Activated naive CD8-positive, alpha-beta T cell treated with anti-CD3 and anti-CD28 coated beads, Interleukin-2, amount 10 ng/mL, durations not matched to agents 7 days and 5 days (primary cell): ENCODE measurements at regions not wholly inside any gene's neighbourhood (a gene's known extent, or its start where the extent isn't known, plus 50 kb on each side); places are given as distances from the start of the nearest gene placed in this dataset.
"Not testable (repeated sequence)": the region's sequence is repeated elsewhere in the genome, so short reads cannot be mapped to it uniquely, and the experiment has no call there.

Source experiments
- ATAC-seq: fragments of 150-1000 bp; cut with Tn5 transposase; one replicate; pipeline ENCODE4 v1.10.0; 2021; ENCODE audit warnings: low read depth, moderate library complexity
- POLR2A ChIA-PET: fragments of 350-600 bp; sonication (Branson Sonifier 250); formaldehyde crosslinking; loops from one replicate; lab custom pipeline; 2021; ENCODE audit warnings: antibody characterized with exemption; lab: Charles Lee
- DNase-seq: peaks from one replicate; pipeline ENCODE4 v3.0.0; 2021
- H3K27ac Mint-ChIP-seq: one replicate; pipeline ENCODE4 v1.8.0; 2022; ENCODE audit warnings: mild to moderate bottlenecking, mixed read lengths
- H3K27me3 Mint-ChIP-seq: one replicate; pipeline ENCODE4 v1.8.0; 2022; ENCODE audit warnings: mild to moderate bottlenecking, moderate library complexity, mixed read lengths
- H3K36me3 Mint-ChIP-seq: one replicate; pipeline ENCODE4 v1.8.0; 2021; ENCODE audit warnings: mild to moderate bottlenecking, mixed read lengths
- H3K4me1 Mint-ChIP-seq: one replicate; pipeline ENCODE4 v1.8.0; 2021; ENCODE audit warnings: mixed read lengths
- H3K4me3 Mint-ChIP-seq: one replicate; pipeline ENCODE4 v1.8.0; 2022; ENCODE audit warnings: mild to moderate bottlenecking, moderate library complexity, mixed read lengths
- H3K9me3 Mint-ChIP-seq: one replicate; pipeline ENCODE4 v1.8.0; 2021; ENCODE audit warnings: mixed read lengths

DNA sequence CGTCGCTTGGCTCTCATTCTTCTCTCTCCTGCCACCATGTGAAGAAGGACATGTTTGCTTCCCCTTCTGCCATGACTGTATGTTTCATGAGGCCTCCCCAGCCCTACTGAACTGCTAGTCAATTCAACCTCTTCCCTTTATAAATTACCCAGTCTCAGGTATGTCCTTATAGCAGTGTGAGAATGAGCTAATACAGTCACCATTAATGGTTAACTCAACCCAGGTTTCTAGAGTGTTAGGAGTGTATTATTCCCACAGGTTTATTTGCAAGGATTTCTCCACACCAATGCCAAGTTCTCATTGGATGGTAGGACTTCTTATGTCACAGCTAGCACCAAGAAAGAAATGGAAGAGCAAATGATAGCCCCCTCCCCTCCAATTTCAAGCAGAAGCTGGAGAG lies 71.9 kb downstream of the DYNAP start:
- POLR2A ChIA-PET: no interaction called here
- no peak for ATAC-seq
- H3K4me1 Mint-ChIP-seq: no peaks in the 10 kb centered on the region
- H3K36me3 Mint-ChIP-seq: no peaks in the 10 kb centered on the region
- peaks cover 5% of the 10 kb centered on the region for H3K27me3 Mint-ChIP-seq
- H3K4me3 Mint-ChIP-seq: no peak overlapping the region
- no peak overlapping the region for H3K27ac Mint-ChIP-seq
- peaks cover 2% of the 10 kb centered on the region for H3K9me3 Mint-ChIP-seq
- no peak for DNase-seq

GRCh38 chr18:54669701-54670100 lies 78.7 kb downstream of the DYNAP start:
- H3K4me1 Mint-ChIP-seq, DNase-seq, H3K27ac Mint-ChIP-seq, H3K4me3 Mint-ChIP-seq, H3K36me3 Mint-ChIP-seq, ATAC-seq, H3K27me3 Mint-ChIP-seq, H3K9me3 Mint-ChIP-seq, POLR2A ChIA-PET: not testable (repeated sequence)

GRCh38 chr18:54671291-54671881 lies 80.3 kb downstream of the DYNAP start:
- H3K36me3 Mint-ChIP-seq: no peaks in the 10 kb centered on the region
- ATAC-seq: no peak
- DNase-seq: no peak
- no peak overlapping the region for H3K27ac Mint-ChIP-seq
- H3K9me3 Mint-ChIP-seq: no peaks in the 10 kb centered on the region
- peaks cover 3% of the 10 kb centered on the region for H3K27me3 Mint-ChIP-seq
- H3K4me1 Mint-ChIP-seq: no peaks in the 10 kb centered on the region
- POLR2A ChIA-PET: interaction anchor here (0.6 kb wide), 1 partner anchor 322 kb away, joined by 3 read pairs; no protein-coding TSS in a partner anchor
- H3K4me3 Mint-ChIP-seq: no peak overlapping the region

DNA sequence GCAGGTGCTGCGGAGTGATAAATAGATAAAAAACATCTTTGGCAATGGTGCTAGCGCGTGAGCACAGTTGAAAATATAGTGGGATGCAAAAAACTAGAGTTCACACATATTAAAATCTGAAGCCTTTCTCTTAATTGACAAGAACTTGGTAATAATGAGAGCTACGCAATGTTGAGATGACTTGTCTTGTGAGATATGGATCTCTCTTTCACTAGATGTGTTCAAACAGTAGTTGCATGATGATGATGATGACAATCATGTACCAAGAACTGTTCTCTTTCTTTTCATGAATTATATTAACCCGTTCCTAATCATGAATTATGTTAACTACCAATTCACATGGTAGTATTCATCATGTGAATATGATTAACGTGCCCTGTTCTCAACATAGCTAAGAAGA lies 81.1 kb downstream of the DYNAP start:
- H3K36me3 Mint-ChIP-seq: no peaks in the 10 kb centered on the region
- H3K27me3 Mint-ChIP-seq: peaks cover 3% of the 10 kb centered on the region
- ATAC-seq (no peak), DNase-seq (no peak)
- H3K4me1 Mint-ChIP-seq: no peaks in the 10 kb centered on the region
- H3K27ac Mint-ChIP-seq: no peak overlapping the region
- H3K4me3 Mint-ChIP-seq: no peak overlapping the region
- POLR2A ChIA-PET: no interaction called here
- no peaks in the 10 kb centered on the region for H3K9me3 Mint-ChIP-seq

- POLR2A ChIA-PET: no interaction called here
- no peaks in the 10 kb centered on the region for H3K4me1 Mint-ChIP-seq
- no peaks in the 10 kb centered on the region for H3K36me3 Mint-ChIP-seq
- H3K27me3 Mint-ChIP-seq: peaks cover 2% of the 10 kb centered on the region
- H3K9me3 Mint-ChIP-seq: no peaks in the 10 kb centered on the region
- H3K4me3 Mint-ChIP-seq: no peak overlapping the region
- DNase-seq: no peak
- H3K27ac Mint-ChIP-seq: no peak overlapping the region
- no peak for ATAC-seq
These were observed 81.9 kb downstream of the DYNAP start for GRCh38 chr18:54672846-54673475.

DNA sequence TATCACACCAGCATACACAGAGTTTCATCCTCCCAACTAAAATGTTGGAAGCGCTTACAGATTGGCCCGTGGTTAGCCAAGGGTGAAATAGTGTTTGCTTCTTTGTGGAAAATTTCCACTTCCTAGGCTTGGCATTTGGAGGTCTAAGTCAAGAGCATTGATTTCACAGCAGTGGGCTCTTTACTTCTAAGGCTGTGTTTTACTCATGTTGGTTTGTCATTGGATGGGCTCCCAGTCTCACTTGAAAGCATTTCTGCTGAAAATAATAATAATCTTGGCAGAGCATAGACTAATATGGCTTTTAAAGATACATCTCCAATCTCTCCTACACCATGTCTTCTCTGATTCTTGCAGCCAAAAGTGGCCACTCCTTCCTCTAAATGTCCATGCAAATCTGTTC lies 82.9 kb downstream of the DYNAP start:
- Mint-ChIP-seq H3K9me3 (no peaks in the 10 kb centered on the region), H3K27me3 (peaks cover 4% of the 10 kb centered on the region), H3K4me1 (no peaks in the 10 kb centered on the region), H3K27ac (no peak overlapping the region), H3K36me3 (no peaks in the 10 kb centered on the region), H3K4me3 (no peak overlapping the region)
- DNase-seq: no peak
- POLR2A ChIA-PET: no interaction called here
- no peak for ATAC-seq

GRCh38 chr18:54675076-54675475 lies 84.0 kb downstream of the DYNAP start:
- peaks cover 1% of the 10 kb centered on the region for H3K4me1 Mint-ChIP-seq
- H3K36me3 Mint-ChIP-seq: no peaks in the 10 kb centered on the region

DNA sequence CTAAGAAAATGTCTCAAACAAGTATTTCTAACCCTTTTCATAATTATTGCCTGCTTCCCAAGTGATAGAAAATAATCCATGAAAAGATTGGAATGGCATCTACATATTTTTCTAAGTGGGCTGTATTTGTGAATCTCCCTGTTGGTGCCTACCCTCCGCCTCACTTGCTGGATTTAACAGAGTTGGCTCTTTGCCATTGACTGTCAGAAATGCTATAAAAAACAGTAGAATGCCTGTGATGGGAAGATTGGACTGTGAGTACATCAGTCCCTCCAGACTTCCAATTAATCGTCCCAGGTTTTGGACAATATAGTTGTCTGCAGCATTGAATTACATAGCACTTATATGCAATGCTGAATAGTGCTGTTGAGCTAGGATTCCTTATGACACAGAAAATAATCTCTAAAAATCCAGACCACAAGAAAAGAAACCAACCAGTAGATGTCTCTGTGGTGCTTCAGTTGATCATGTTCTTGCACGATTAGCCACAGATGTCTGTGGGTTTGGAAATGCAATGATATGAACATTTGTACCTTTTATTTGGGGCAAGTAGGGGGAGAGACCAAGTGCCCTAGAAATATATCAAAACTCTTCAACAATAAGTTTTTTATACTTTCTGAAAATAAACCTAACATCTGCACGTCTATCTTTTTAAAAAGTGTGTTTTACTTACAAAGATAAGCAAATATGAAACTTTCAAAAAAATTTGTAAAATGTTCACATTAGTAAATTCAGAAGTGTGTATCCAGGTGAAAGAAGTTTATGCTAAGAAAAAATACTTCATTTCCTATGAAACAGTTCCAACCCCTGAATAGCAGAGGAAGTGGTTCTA lies 88.5 kb downstream of the DYNAP start:
- peaks cover 1% of the 10 kb centered on the region for H3K4me1 Mint-ChIP-seq
- POLR2A ChIA-PET: no interaction called here
- peak; percentile 42 for ATAC-seq

More at GRCh38 chr18:54675076-54675475, 84.0 kb downstream of the DYNAP start:
- H3K9me3 Mint-ChIP-seq: no peaks in the 10 kb centered on the region
- POLR2A ChIA-PET: no interaction called here
- H3K27ac Mint-ChIP-seq: no peak overlapping the region
- no peak for DNase-seq
- H3K27me3 Mint-ChIP-seq: peaks cover 9% of the 10 kb centered on the region
- no peak overlapping the region for H3K4me3 Mint-ChIP-seq
- no peak for ATAC-seq

GRCh38 chr18:54684784-54685183 lies 93.7 kb downstream of the DYNAP start:
- ATAC-seq (no peak), DNase-seq (no peak)
- no peak overlapping the region for H3K27ac Mint-ChIP-seq
- no peaks in the 10 kb centered on the region for H3K9me3 Mint-ChIP-seq
- H3K4me3 Mint-ChIP-seq: no peak overlapping the region
- no peaks in the 10 kb centered on the region for H3K36me3 Mint-ChIP-seq
- peaks cover 27% of the 10 kb centered on the region for H3K27me3 Mint-ChIP-seq
- POLR2A ChIA-PET: interaction anchor here (0.6 kb wide), 1 partner anchor 362 kb away, joined by 4 read pairs; no protein-coding TSS in a partner anchor
- H3K4me1 Mint-ChIP-seq: peaks cover 3% of the 10 kb centered on the region

More for the DNA sequence above, 88.5 kb downstream of the DYNAP start:
- Mint-ChIP-seq H3K27me3 (peaks cover 12% of the 10 kb centered on the region), H3K36me3 (no peaks in the 10 kb centered on the region), H3K4me3 (no peak overlapping the region), H3K9me3 (no peaks in the 10 kb centered on the region), H3K27ac (no peak overlapping the region)
- no peak for DNase-seq

GRCh38 chr18:54689319-54689718 lies 98.3 kb downstream of the DYNAP start:
- Mint-ChIP-seq H3K4me3 (no peak overlapping the region), H3K4me1 (peaks cover 3% of the 10 kb centered on the region), H3K27ac (no peak overlapping the region), H3K9me3 (no peaks in the 10 kb centered on the region), H3K27me3 (peaks cover 36% of the 10 kb centered on the region), H3K36me3 (no peaks in the 10 kb centered on the region)
- DNase-seq (no peak), ATAC-seq (no peak)
- POLR2A ChIA-PET: no interaction called here

DNA sequence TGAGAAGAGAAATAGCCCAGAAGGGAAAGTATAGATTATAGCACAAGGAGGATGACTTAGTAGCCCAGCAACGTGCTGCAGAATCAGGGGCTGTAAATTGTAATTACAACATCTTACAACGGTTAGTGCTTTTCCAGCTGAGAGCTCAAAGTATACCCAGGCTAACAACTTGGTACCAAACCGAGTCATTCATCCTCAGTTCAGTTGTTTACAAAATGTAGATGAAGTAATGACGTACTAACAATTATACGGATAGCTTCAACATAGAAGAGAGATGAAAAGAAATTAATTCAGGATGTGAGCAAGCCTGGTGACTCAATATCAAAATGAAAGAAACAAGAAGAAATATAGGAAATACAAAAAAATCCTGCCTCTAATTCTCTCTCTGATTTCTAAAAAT lies 99.2 kb downstream of the DYNAP start:
- Mint-ChIP-seq H3K27me3 (peaks cover 33% of the 10 kb centered on the region), H3K4me1 (no peaks in the 10 kb centered on the region), H3K4me3 (no peak overlapping the region), H3K9me3 (no peaks in the 10 kb centered on the region), H3K36me3 (no peaks in the 10 kb centered on the region), H3K27ac (no peak overlapping the region)
- ATAC-seq: no peak
- POLR2A ChIA-PET: no interaction called here
- no peak for DNase-seq

- Mint-ChIP-seq H3K4me1 (no peaks in the 10 kb centered on the region), H3K9me3 (no peaks in the 10 kb centered on the region), H3K4me3 (no peak overlapping the region), H3K36me3 (no peaks in the 10 kb centered on the region), H3K27ac (no peak overlapping the region), H3K27me3 (peaks cover 24% of the 10 kb centered on the region)
- no peak for DNase-seq
- POLR2A ChIA-PET: no interaction called here
- no peak for ATAC-seq
These were observed 101.4 kb downstream of the DYNAP start for GRCh38 chr18:54692463-54692862.

DNA sequence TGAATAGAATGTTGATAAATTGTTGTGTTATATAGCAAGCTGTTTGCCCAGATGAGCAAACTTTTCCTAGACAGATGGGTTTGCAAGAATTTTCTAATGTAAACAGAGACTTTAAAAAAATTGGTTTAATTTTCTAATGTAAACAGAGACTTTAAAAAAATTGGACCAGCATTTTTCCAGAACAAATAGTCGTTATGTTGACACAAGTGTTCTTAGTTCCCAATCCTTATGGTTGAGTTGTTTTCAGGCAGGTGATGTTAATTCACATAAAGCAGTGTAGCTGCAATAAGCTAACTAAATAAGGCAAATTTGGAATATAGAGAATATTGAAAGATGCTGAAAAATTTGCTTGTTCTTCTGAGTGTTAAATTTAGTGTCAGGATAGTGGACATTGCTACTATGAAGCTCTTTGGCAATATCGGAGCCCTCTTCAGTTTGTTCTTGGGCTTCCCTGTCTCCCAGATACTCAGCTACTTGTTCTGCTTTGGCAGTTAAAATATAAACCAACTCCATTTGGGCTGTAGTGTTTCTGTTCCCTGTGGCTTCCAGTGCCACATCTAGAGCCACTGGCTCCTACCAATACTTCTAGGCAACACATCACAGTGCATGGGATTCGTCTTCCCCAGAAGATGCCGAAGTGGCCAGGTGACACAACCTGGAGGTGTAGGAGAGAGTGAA lies 105.7 kb downstream of the DYNAP start:
- no peaks in the 10 kb centered on the region for H3K36me3 Mint-ChIP-seq
- DNase-seq (no peak), ATAC-seq (no peak)
- no peak overlapping the region for H3K4me3 Mint-ChIP-seq
- no peak overlapping the region for H3K27ac Mint-ChIP-seq
- H3K4me1 Mint-ChIP-seq: no peaks in the 10 kb centered on the region
- H3K9me3 Mint-ChIP-seq: no peaks in the 10 kb centered on the region
- peaks cover 17% of the 10 kb centered on the region for H3K27me3 Mint-ChIP-seq
- POLR2A ChIA-PET: no interaction called here
